GM12874 (cell line): ENCODE measurements at regions not wholly inside any gene's neighbourhood (a gene's known extent, or its start where the extent isn't known, plus 50 kb on each side); places are given as distances from the start of the nearest gene placed in this dataset.

Experiments
- TF ChIP-seq, protein P1 (sequence below): IDR thresholded peaks from 2 replicates; pipeline ENCODE4 v1.5.1; 2011; ENCODE audit warnings: low read depth, mild to moderate bottlenecking, control low read depth, low read length, moderate library complexity; ENCODE audit not compliant: insufficient read depth

DNA sequence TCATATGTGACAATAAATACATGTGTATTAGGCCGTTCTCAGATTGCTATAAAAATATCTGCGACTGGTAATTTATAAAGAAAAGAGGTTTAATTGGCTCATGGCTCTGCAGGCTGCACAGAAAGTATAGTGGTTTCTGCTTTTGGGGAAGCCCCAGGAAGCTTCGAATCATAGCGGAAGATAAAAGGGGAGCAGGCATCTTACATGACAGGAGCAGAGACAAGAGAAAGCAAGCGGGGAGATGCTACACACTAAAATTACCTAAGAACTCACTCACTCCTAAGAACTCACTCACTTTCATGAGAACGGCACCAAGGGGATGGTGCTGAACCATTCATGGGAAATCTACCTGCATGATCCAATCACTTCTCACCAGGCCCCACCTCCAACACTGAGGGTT, 284.9 kb downstream of the OTUD1 start:
- TF ChIP-seq, protein P1, sequence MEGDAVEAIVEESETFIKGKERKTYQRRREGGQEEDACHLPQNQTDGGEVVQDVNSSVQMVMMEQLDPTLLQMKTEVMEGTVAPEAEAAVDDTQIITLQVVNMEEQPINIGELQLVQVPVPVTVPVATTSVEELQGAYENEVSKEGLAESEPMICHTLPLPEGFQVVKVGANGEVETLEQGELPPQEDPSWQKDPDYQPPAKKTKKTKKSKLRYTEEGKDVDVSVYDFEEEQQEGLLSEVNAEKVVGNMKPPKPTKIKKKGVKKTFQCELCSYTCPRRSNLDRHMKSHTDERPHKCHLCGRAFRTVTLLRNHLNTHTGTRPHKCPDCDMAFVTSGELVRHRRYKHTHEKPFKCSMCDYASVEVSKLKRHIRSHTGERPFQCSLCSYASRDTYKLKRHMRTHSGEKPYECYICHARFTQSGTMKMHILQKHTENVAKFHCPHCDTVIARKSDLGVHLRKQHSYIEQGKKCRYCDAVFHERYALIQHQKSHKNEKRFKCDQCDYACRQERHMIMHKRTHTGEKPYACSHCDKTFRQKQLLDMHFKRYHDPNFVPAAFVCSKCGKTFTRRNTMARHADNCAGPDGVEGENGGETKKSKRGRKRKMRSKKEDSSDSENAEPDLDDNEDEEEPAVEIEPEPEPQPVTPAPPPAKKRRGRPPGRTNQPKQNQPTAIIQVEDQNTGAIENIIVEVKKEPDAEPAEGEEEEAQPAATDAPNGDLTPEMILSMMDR = no peak

DNA sequence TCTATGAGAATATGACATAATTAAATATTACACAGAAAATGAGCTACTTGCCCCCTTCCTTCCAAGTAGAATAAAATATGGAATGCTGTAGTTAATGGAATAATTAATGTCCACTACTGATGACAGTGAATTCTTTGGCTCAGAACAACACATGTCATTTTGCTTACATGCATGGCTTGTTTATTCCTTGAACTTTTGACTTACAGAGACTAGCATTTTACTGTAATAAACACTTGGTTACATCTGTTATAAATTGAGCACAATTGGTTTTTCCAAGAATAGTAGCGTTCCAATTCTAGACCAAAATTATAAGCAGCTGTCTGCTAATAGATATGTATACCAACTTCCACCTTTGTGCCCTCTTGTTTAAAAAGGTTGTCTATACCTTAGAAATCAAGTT, 286.7 kb downstream of the OTUD1 start:
- TF ChIP-seq, protein P1 = no peak

DNA sequence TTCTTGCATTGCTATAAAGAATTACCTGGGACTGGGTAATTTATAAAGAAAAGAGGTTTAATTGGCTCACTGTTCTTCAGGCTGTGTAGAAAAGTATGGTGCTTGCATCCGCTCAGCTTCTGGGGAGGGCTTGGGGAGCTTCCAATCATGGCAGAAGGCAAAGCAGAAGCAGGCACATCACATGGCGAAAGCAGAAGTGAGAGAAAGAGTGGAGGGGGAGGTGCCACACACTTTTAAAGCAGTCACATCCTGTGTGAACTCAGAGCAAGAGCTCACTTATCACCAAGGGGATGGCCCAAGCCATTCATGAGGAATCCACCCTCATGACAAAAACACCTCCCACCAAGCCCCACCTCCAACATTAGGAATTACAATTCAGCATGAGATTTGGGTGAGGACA, 303.5 kb downstream of the OTUD1 start:
- TF ChIP-seq, protein P1 = no peak

DNA sequence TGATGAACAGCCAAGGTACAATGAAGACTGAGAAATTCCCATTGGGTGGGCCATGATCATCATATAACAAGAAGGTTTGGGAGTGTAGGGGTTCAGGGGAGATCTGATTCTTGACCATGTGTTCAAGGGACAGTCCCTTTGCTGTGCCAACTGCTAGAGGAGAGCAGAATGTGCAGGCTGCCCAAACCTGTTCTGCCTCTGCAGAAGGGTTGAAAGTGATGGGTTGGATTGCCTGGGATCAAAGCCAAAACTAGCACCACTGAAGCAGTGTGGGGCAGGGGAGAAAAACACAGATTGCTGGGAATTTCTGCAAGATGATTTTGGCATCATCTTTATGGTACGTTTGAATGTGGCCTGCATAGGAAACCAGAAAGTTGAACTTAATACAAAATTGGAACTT, 303.9 kb downstream of the OTUD1 start:
- TF ChIP-seq, protein P1 = no peak

DNA sequence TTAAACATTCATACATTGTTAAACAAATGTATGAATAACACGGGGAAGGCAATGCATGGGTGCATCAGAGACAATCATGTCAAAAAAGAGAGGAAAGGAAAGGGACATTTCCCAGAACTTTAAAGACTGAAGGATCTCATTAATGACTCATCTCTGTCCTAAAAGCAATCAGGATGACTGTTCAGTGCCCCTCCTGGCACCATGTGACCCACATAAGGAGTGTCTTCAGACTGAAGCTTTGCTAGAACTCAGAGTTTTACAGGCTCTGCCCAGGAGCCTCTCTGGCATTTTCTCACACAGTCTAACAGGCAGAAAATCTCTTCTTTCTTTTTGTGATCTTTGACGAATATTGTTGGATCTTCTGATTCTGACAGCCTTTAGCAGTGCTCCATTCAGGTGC, 315.3 kb downstream of the OTUD1 start:
- TF ChIP-seq, protein P1 = no peak

DNA sequence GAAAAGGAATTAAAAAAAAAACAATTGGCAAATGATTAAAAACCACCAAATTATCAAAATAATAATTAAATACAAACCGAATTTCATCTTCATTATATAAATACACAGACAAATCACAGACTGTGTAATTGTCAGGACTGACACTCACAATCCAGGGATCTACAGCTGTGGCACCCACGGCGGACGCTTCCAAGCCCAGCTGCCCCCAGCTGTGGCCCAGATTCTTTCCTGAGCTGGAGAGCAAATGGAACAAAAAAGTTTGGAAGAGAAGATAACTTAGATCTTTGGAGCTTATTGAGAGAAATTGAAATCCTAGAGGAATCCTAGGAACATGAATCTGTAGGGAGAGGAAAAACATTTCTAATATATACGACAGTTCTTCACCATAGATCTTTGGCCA, 316.1 kb downstream of the OTUD1 start:
- TF ChIP-seq, protein P1 = no peak

DNA sequence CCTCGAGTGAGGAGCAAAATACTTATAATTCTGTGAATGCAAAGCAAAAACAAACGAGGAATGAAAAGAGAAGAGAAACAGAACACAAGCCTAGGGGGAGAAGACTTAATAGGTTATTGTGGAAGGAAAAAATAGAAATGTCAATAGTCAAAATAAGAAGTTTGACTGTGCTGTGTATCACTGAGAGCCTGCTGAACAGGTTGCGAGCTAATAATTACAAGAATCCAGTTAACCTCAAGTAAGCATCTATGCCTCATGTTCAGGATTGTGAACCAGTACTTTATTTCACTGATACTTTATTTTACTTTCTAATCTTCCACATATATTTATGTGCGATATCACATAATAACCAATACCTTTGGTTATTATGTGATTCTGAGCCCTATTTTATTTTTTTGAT, 316.7 kb downstream of the OTUD1 start:
- TF ChIP-seq, protein P1 = no peak

DNA sequence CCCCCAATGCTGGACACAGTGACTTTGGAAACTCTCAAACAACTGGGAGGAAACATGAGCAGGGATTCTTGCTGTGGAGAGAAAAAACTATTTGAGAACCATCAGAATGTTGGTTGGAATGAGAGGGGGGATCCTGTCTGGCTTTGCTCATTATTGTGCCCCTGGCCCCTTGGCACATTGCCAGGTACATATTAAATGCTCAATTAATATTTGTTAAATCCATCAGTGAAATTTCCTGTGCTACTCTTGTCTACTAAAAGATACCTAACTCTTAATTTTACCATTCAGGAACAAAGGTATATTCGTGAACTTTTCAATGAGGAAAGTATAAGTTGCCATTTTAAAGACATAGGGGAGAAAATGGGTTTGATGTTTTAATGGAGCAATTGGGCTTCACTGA, 329.4 kb downstream of the OTUD1 start:
- TF ChIP-seq, protein P1 = no peak
